ENCODE measurements at regions not wholly inside any gene's neighbourhood (a gene's known extent, or its start where the extent isn't known, plus 50 kb on each side); places are given as distances from the start of the nearest gene placed in this dataset.

DNA sequence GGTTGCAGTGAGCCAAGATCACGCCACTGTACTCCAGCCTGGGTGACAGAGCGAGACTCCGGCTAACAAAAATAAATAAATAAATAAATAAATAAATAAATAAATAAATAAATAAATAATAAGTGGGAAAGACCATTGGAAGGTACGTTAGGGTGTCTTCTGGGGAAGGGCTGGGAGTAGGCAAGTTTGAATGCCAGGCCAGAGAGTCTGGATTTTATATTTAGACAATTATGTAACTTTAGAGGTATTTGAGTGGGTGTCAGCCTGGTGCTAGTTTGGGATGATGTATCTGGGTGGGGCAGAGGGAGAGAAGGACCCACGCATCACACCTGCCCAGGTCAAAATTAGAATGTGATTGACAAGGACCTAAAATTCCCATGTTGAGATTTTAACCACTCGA is 73.1 kb upstream of the PRNP start:
- no peak overlapping the region for H3K27ac ChIP-seq (ENCODE audit: low read length)
- H3K9ac ChIP-seq (ENCODE audit: low read depth, low read length), result no peak overlapping the region

GRCh38 chr20:4610871-4611270 is 75.4 kb upstream of the PRNP start:
- Histone ChIP-seq H3K9me3 (ENCODE audit: insufficient read depth, low read depth, low read length) (no peaks in the 10 kb centered on the region), H3K4me1 (ENCODE audit: insufficient read depth, low read length) (no peaks in the 10 kb centered on the region), H3K4me3 (ENCODE audit: low read length) (no peak overlapping the region), H3K27ac (ENCODE audit: low read length) (no peak overlapping the region), H3K36me3 (ENCODE audit: insufficient read depth, low read depth, low read length) (no peaks in the 10 kb centered on the region), H3K27me3 (ENCODE audit: insufficient read depth, low read length) (no peaks in the 10 kb centered on the region), H3K9ac (ENCODE audit: low read depth, low read length) (no peak overlapping the region)

More for the DNA sequence above, 73.1 kb upstream of the PRNP start:
- H3K4me1 ChIP-seq (ENCODE audit: insufficient read depth, low read length), result no peaks in the 10 kb centered on the region
- H3K36me3 ChIP-seq (ENCODE audit: insufficient read depth, low read depth, low read length), result no peaks in the 10 kb centered on the region
- H3K27me3 ChIP-seq (ENCODE audit: insufficient read depth, low read length), result no peaks in the 10 kb centered on the region
- H3K4me3 ChIP-seq (ENCODE audit: low read length), result no peak overlapping the region
- H3K9me3 ChIP-seq (ENCODE audit: insufficient read depth, low read depth, low read length), result no peaks in the 10 kb centered on the region

- Histone ChIP-seq H3K4me3 (ENCODE audit: low read length) (no peak overlapping the region), H3K27ac (ENCODE audit: low read length) (no peak overlapping the region), H3K36me3 (ENCODE audit: insufficient read depth, low read depth, low read length) (no peaks in the 10 kb centered on the region), H3K9ac (ENCODE audit: low read depth, low read length) (no peak overlapping the region), H3K4me1 (ENCODE audit: insufficient read depth, low read length) (no peaks in the 10 kb centered on the region), H3K9me3 (ENCODE audit: insufficient read depth, low read depth, low read length) (no peaks in the 10 kb centered on the region), H3K27me3 (ENCODE audit: insufficient read depth, low read length) (no peaks in the 10 kb centered on the region)
Measured at GRCh38 chr20:4609511-4609910, 76.7 kb upstream of the PRNP start.

GRCh38 chr20:4608861-4609260 is 77.4 kb upstream of the PRNP start:
- Histone ChIP-seq H3K27me3 (ENCODE audit: insufficient read depth, low read length) (no peaks in the 10 kb centered on the region), H3K36me3 (ENCODE audit: insufficient read depth, low read depth, low read length) (no peaks in the 10 kb centered on the region), H3K4me1 (ENCODE audit: insufficient read depth, low read length) (no peaks in the 10 kb centered on the region), H3K9ac (ENCODE audit: low read depth, low read length) (no peak overlapping the region), H3K4me3 (ENCODE audit: low read length) (no peak overlapping the region), H3K27ac (ENCODE audit: low read length) (no peak overlapping the region), H3K9me3 (ENCODE audit: insufficient read depth, low read depth, low read length) (no peaks in the 10 kb centered on the region)

DNA sequence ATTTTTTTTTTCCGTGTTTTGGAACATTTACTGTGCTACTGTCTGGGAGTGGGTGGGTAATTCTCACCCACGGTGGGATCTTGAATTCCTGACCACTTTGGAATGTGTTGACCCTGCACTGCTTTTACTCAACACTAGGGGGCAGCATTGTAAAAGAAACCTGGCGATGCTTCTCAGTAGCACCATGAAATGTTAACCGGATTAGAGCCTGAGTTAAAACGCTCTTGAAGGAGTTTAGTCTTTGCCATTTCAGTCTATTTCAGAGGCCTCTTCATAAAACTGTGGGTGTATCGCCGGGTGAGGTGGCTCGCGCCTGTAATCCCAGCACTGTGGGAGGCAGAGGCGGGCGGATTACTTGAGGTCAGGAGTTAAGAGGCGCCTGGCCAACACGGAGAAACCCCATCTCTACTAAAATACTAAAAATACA is 79.0 kb upstream of the PRNP start:
- Histone ChIP-seq H3K27me3 (ENCODE audit: insufficient read depth, low read length) (no peaks in the 10 kb centered on the region), H3K4me1 (ENCODE audit: insufficient read depth, low read length) (no peaks in the 10 kb centered on the region), H3K9me3 (ENCODE audit: insufficient read depth, low read depth, low read length) (no peaks in the 10 kb centered on the region), H3K36me3 (ENCODE audit: insufficient read depth, low read depth, low read length) (no peaks in the 10 kb centered on the region), H3K27ac (ENCODE audit: low read length) (no peak overlapping the region), H3K9ac (ENCODE audit: low read depth, low read length) (no peak overlapping the region), H3K4me3 (ENCODE audit: low read length) (no peak overlapping the region)

DNA sequence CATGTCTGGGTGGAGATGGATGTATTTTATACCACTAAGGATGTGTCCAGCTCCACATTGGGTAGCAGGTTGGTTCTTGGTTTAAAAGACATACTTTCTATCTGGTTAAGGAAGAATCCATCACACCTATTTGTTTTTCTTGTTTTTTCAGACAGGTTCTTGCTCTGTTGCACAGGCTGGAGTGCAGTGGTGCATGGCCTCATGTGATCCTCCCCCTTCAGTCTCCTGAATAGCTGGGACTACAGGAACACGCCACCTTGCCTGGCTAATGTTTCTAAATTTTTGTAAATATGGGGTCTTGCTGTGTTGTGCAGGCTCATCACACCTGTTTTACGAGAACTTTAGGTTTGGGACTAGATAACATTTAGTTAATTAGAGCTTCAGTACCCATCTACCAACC is 80.2 kb upstream of the PRNP start:
- no peaks in the 10 kb centered on the region for H3K27me3 ChIP-seq (ENCODE audit: insufficient read depth, low read length)
- H3K27ac ChIP-seq (ENCODE audit: low read length), result no peak overlapping the region
- no peak overlapping the region for H3K9ac ChIP-seq (ENCODE audit: low read depth, low read length)
- H3K4me3 ChIP-seq (ENCODE audit: low read length), result no peak overlapping the region
- no peaks in the 10 kb centered on the region for H3K4me1 ChIP-seq (ENCODE audit: insufficient read depth, low read length)
- H3K9me3 ChIP-seq (ENCODE audit: insufficient read depth, low read depth, low read length), result no peaks in the 10 kb centered on the region
- H3K36me3 ChIP-seq (ENCODE audit: insufficient read depth, low read depth, low read length), result no peaks in the 10 kb centered on the region

- no peaks in the 10 kb centered on the region for H3K4me1 ChIP-seq (ENCODE audit: insufficient read depth, low read length)
- no peak overlapping the region for H3K9ac ChIP-seq (ENCODE audit: low read depth, low read length)
- H3K4me3 ChIP-seq (ENCODE audit: low read length), result no peak overlapping the region
- no peaks in the 10 kb centered on the region for H3K36me3 ChIP-seq (ENCODE audit: insufficient read depth, low read depth, low read length)
- H3K27me3 ChIP-seq (ENCODE audit: insufficient read depth, low read length), result no peaks in the 10 kb centered on the region
- H3K27ac ChIP-seq (ENCODE audit: low read length), result no peak overlapping the region
- no peaks in the 10 kb centered on the region for H3K9me3 ChIP-seq (ENCODE audit: insufficient read depth, low read depth, low read length)
Measured at GRCh38 chr20:4605166-4605565, 81.1 kb upstream of the PRNP start.

- Histone ChIP-seq H3K27me3 (ENCODE audit: insufficient read depth, low read length) (no peaks in the 10 kb centered on the region), H3K9ac (ENCODE audit: low read depth, low read length) (no peak overlapping the region), H3K4me1 (ENCODE audit: insufficient read depth, low read length) (no peaks in the 10 kb centered on the region), H3K36me3 (ENCODE audit: insufficient read depth, low read depth, low read length) (no peaks in the 10 kb centered on the region), H3K9me3 (ENCODE audit: insufficient read depth, low read depth, low read length) (no peaks in the 10 kb centered on the region), H3K4me3 (ENCODE audit: low read length) (no peak overlapping the region), H3K27ac (ENCODE audit: low read length) (no peak overlapping the region)
Measured at GRCh38 chr20:4604580-4604979, 81.7 kb upstream of the PRNP start.

DNA sequence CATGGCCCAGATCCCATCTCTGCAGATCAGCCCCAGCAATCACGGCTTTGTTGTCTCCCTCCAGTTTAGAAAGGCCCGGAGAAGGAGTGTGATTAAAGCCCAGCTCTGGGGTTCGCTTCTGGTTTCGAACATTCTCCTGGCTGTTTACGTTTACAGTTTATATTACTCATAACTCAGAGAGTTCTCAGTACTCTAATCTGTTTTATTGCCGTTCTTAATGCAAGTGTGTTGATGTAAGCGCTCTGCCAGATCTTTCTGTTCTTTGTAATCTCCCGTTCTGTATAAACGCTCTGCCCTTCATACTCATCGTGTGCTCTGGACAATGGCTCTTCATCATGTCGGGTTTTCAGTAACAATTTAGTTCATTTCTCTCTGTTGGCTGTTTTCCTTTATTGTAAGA is 82.5 kb upstream of the PRNP start:
- no peak overlapping the region for H3K9ac ChIP-seq (ENCODE audit: low read depth, low read length)
- H3K4me3 ChIP-seq (ENCODE audit: low read length), result no peak overlapping the region
- H3K4me1 ChIP-seq (ENCODE audit: insufficient read depth, low read length), result no peaks in the 10 kb centered on the region
- H3K9me3 ChIP-seq (ENCODE audit: insufficient read depth, low read depth, low read length), result no peaks in the 10 kb centered on the region
- no peak overlapping the region for H3K27ac ChIP-seq (ENCODE audit: low read length)
- no peaks in the 10 kb centered on the region for H3K27me3 ChIP-seq (ENCODE audit: insufficient read depth, low read length)
- H3K36me3 ChIP-seq (ENCODE audit: insufficient read depth, low read depth, low read length), result no peaks in the 10 kb centered on the region

- H3K27ac ChIP-seq (ENCODE audit: low read length), result no peak overlapping the region
- no peaks in the 10 kb centered on the region for H3K4me1 ChIP-seq (ENCODE audit: insufficient read depth, low read length)
- no peaks in the 10 kb centered on the region for H3K36me3 ChIP-seq (ENCODE audit: insufficient read depth, low read depth, low read length)
- no peak overlapping the region for H3K9ac ChIP-seq (ENCODE audit: low read depth, low read length)
- H3K4me3 ChIP-seq (ENCODE audit: low read length), result no peak overlapping the region
- no peaks in the 10 kb centered on the region for H3K27me3 ChIP-seq (ENCODE audit: insufficient read depth, low read length)
- H3K9me3 ChIP-seq (ENCODE audit: insufficient read depth, low read depth, low read length), result no peaks in the 10 kb centered on the region
Measured at GRCh38 chr20:4602297-4602631, 84.0 kb upstream of the PRNP start.

DNA sequence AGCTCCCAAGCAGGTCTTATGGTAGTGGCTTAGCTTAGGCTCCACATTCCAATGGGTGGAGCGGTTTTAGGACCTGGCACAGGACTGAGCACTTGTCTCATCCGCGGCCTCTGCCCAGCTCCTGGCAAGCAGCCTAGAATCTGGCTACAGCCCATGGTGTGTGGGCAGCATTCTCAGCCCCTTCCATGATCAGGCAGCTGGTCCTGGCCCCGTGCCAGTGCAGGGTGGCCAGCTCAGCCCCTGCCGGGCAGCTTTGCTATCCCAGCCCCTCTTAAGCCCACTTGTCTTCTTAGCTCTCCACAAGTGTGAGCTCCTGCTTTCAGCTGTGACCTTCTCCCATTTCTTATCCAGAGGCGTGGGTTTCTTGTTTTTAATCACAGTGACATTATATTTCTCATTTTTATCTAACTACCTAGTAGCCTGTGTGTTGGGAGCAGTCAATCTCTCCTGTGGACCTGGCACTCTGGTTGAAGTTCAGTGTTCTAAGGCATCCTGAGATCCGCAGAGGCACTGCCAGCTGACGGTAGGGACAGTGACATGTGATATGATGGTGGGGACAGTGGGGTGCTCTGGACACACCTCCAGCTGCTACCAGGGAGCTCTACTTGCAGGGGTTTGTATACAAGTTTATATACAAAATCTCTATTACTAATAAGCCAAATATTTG is 84.5 kb upstream of the PRNP start:
- H3K9ac ChIP-seq (ENCODE audit: low read depth, low read length), result no peak overlapping the region
- H3K4me3 ChIP-seq (ENCODE audit: low read length), result no peak overlapping the region
- no peaks in the 10 kb centered on the region for H3K4me1 ChIP-seq (ENCODE audit: insufficient read depth, low read length)
- no peaks in the 10 kb centered on the region for H3K36me3 ChIP-seq (ENCODE audit: insufficient read depth, low read depth, low read length)
- no peak overlapping the region for H3K27ac ChIP-seq (ENCODE audit: low read length)
- H3K27me3 ChIP-seq (ENCODE audit: insufficient read depth, low read length), result no peaks in the 10 kb centered on the region
- H3K9me3 ChIP-seq (ENCODE audit: insufficient read depth, low read depth, low read length), result no peaks in the 10 kb centered on the region

- Histone ChIP-seq H3K27me3 (ENCODE audit: insufficient read depth, low read length) (no peaks in the 10 kb centered on the region; the same call in 1 of the 2 replicates), H3K27ac (ENCODE audit: low read length) (no peak overlapping the region), H3K36me3 (ENCODE audit: insufficient read depth, low read depth, low read length) (no peaks in the 10 kb centered on the region), H3K9me3 (ENCODE audit: insufficient read depth, low read depth, low read length) (no peaks in the 10 kb centered on the region), H3K4me3 (ENCODE audit: low read length) (no peak overlapping the region), H3K4me1 (ENCODE audit: insufficient read depth, low read length) (no peaks in the 10 kb centered on the region), H3K9ac (ENCODE audit: low read depth, low read length) (no peak overlapping the region)
Measured at GRCh38 chr20:4600308-4601014, 85.8 kb upstream of the PRNP start.
